ENCODE measurements at regions not wholly inside any gene's neighbourhood (a gene's known extent, or its start where the extent isn't known, plus 50 kb on each side); places are given as distances from the start of the nearest gene placed in this dataset.

DNA sequence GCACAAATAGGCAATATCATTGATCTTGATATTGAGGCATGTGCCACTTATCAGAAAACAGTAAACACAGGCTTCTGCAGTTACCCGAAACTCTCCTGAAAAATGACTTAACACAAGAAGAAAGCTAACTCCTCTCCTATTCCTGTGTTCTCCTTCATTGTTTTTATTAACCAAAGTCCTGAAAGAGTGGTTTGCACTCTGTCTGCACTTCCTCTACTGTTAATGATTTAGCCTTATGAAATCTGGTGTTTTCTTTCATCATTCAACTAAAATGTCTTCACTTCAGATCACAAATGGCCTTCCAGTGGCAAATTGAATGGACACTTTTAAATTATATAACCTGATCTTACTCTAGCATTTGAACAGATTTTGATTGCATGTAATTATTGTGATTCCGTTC is 630.6 kb upstream of the PHF14 start:
- Histone ChIP-seq H3K4me1 (ENCODE audit: control insufficient read depth in 1 of 2, insufficient read depth in 2 of 2, low read length in 2 of 2) (no peaks in the 10 kb centered on the region), H3K4me3 (replicated peaks in 1 of 2; ENCODE audit: low read depth in 1 of 2, low read length in 2 of 2) (no peak overlapping the region), H3K4me2 (ENCODE audit: low read length) (no peak overlapping the region), H3K9ac (ENCODE audit: low read length) (no peak overlapping the region), H4K20me1 (ENCODE audit: insufficient read depth) (no peaks in the 10 kb centered on the region), H3K9me3 (ENCODE audit: control insufficient read depth in 1 of 2, insufficient read depth in 1 of 2, low read depth in 1 of 2, low read length in 2 of 2) (peaks cover 0 to 6% of the 10 kb centered on the region in 2 experiments; a peak in 2 of 4 replicates), H3K9me2 (ENCODE audit: insufficient read depth) (no peaks in the 10 kb centered on the region), H2AFZ (ENCODE audit: low read depth, low read length, poor library complexity, severe bottlenecking) (no peak overlapping the region), H3K79me2 (ENCODE audit: insufficient read depth, low read length) (no peaks in the 10 kb centered on the region), H3K36me3 (ENCODE audit: control insufficient read depth in 1 of 2, insufficient read depth in 2 of 2, low read length in 2 of 2) (no peaks in the 10 kb centered on the region), H3K27me3 (ENCODE audit: insufficient read depth, low read length) (no peaks in the 10 kb centered on the region), H3K27ac (ENCODE audit: low read depth, low read length) (no peak overlapping the region)
- ChIA-PET POLR2A (no interaction called here), CTCF (no interaction called here), RAD21 (ENCODE audit: low non-redundant PET in 1 of 2, low total read pairs in 2 of 2, uncharacterized antibody in 2 of 2, unreplicated experiment in 2 of 2) (no interaction called here)
- intact Hi-C loops (cut with micrococcal nuclease), result no loop called here
- TF ChIP-seq, protein P1, sequence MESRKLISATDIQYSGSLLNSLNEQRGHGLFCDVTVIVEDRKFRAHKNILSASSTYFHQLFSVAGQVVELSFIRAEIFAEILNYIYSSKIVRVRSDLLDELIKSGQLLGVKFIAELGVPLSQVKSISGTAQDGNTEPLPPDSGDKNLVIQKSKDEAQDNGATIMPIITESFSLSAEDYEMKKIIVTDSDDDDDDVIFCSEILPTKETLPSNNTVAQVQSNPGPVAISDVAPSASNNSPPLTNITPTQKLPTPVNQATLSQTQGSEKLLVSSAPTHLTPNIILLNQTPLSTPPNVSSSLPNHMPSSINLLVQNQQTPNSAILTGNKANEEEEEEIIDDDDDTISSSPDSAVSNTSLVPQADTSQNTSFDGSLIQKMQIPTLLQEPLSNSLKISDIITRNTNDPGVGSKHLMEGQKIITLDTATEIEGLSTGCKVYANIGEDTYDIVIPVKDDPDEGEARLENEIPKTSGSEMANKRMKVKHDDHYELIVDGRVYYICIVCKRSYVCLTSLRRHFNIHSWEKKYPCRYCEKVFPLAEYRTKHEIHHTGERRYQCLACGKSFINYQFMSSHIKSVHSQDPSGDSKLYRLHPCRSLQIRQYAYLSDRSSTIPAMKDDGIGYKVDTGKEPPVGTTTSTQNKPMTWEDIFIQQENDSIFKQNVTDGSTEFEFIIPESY (IDR thresholded peaks at IDR 0.05; ENCODE audit: extremely low read depth, insufficient replicate concordance, low read length), result no peak
- TF ChIP-seq, protein P2, sequence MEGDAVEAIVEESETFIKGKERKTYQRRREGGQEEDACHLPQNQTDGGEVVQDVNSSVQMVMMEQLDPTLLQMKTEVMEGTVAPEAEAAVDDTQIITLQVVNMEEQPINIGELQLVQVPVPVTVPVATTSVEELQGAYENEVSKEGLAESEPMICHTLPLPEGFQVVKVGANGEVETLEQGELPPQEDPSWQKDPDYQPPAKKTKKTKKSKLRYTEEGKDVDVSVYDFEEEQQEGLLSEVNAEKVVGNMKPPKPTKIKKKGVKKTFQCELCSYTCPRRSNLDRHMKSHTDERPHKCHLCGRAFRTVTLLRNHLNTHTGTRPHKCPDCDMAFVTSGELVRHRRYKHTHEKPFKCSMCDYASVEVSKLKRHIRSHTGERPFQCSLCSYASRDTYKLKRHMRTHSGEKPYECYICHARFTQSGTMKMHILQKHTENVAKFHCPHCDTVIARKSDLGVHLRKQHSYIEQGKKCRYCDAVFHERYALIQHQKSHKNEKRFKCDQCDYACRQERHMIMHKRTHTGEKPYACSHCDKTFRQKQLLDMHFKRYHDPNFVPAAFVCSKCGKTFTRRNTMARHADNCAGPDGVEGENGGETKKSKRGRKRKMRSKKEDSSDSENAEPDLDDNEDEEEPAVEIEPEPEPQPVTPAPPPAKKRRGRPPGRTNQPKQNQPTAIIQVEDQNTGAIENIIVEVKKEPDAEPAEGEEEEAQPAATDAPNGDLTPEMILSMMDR (IDR thresholded peaks at IDR 0.05 in 2 of 3, conservative IDR thresholded peaks at IDR 0.05 in 1 of 3; ENCODE audit: borderline replicate concordance in 1 of 3, insufficient read depth in 1 of 3, low read depth in 2 of 3, low read length in 2 of 3), result no peak
- TF ChIP-seq, protein P3, sequence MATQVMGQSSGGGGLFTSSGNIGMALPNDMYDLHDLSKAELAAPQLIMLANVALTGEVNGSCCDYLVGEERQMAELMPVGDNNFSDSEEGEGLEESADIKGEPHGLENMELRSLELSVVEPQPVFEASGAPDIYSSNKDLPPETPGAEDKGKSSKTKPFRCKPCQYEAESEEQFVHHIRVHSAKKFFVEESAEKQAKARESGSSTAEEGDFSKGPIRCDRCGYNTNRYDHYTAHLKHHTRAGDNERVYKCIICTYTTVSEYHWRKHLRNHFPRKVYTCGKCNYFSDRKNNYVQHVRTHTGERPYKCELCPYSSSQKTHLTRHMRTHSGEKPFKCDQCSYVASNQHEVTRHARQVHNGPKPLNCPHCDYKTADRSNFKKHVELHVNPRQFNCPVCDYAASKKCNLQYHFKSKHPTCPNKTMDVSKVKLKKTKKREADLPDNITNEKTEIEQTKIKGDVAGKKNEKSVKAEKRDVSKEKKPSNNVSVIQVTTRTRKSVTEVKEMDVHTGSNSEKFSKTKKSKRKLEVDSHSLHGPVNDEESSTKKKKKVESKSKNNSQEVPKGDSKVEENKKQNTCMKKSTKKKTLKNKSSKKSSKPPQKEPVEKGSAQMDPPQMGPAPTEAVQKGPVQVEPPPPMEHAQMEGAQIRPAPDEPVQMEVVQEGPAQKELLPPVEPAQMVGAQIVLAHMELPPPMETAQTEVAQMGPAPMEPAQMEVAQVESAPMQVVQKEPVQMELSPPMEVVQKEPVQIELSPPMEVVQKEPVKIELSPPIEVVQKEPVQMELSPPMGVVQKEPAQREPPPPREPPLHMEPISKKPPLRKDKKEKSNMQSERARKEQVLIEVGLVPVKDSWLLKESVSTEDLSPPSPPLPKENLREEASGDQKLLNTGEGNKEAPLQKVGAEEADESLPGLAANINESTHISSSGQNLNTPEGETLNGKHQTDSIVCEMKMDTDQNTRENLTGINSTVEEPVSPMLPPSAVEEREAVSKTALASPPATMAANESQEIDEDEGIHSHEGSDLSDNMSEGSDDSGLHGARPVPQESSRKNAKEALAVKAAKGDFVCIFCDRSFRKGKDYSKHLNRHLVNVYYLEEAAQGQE (IDR thresholded peaks at IDR 0.05; ENCODE audit: low read depth), result no peak
- TF ChIP-seq FOSL1 (IDR thresholded peaks at IDR 0.05; ENCODE audit: low read depth) (no peak), ELF1 (IDR thresholded peaks at IDR 0.05; ENCODE audit: borderline replicate concordance, low read depth) (no peak), ZNF274 (IDR thresholded peaks at IDR 0.05; ENCODE audit: low read depth, low read length) (no peak), SP1 (IDR thresholded peaks at IDR 0.05; ENCODE audit: low read depth) (no peak), YY1 (IDR thresholded peaks at IDR 0.05; ENCODE audit: extremely low read depth, insufficient replicate concordance, low read depth, low read length) (no peak), EZH2 (IDR thresholded peaks at IDR 0.05) (no peak), RAD21 (IDR thresholded peaks at IDR 0.05; ENCODE audit: low read depth) (no peak), JUND (IDR thresholded peaks at IDR 0.05) (no peak), POLR2AphosphoS5 (IDR thresholded peaks at IDR 0.05; ENCODE audit: low read depth, low read length) (no peak), POLR2A (IDR thresholded peaks at IDR 0.05; ENCODE audit: borderline replicate concordance, extremely low read depth, insufficient read depth, insufficient read length) (no peak)
- DNase-seq (ENCODE audit: low read depth, low spot score) (no peak), ATAC-seq (no peak)
- no TSS peak for BruUV-seq (replicated peaks)
